ENCODE measurements at regions not wholly inside any gene's neighbourhood (a gene's known extent, or its start where the extent isn't known, plus 50 kb on each side); places are given as distances from the start of the nearest gene placed in this dataset.

- peaks cover 6% of the 10 kb centered on the region for H3K9me3 Mint-ChIP-seq (ENCODE audit: unreplicated experiment)
- no peaks in the 10 kb centered on the region for H3K4me1 Mint-ChIP-seq (ENCODE audit: unreplicated experiment)
- no peaks in the 10 kb centered on the region for H3K36me3 Mint-ChIP-seq (ENCODE audit: unreplicated experiment)
- no peak for DNase-seq (ENCODE audit: extremely low spot score, unreplicated experiment)
- H3K27me3 Mint-ChIP-seq (ENCODE audit: unreplicated experiment): no peaks in the 10 kb centered on the region
- H3K4me3 Mint-ChIP-seq (ENCODE audit: unreplicated experiment): no peak overlapping the region
- no peak overlapping the region for H3K27ac Mint-ChIP-seq (ENCODE audit: unreplicated experiment)
- TF ChIP-seq CTCF (IDR thresholded peaks at IDR 0.05): no peak
These were observed 90.4 kb upstream of the ATF7IP start for GRCh38 chr12:14275111-14275510.

- Mint-ChIP-seq H3K9me3 (ENCODE audit: unreplicated experiment) (peaks cover 4% of the 10 kb centered on the region), H3K36me3 (ENCODE audit: unreplicated experiment) (no peaks in the 10 kb centered on the region), H3K4me1 (ENCODE audit: unreplicated experiment) (no peaks in the 10 kb centered on the region), H3K27me3 (ENCODE audit: unreplicated experiment) (no peaks in the 10 kb centered on the region), H3K4me3 (ENCODE audit: unreplicated experiment) (no peak overlapping the region), H3K27ac (ENCODE audit: unreplicated experiment) (no peak overlapping the region)
- no peak for DNase-seq (ENCODE audit: extremely low spot score, unreplicated experiment)
- no peak for TF ChIP-seq CTCF (IDR thresholded peaks at IDR 0.05)
These were observed 89.6 kb upstream of the ATF7IP start for GRCh38 chr12:14275886-14276285.

- no peak for TF ChIP-seq CTCF (IDR thresholded peaks at IDR 0.05)
- peaks cover 5% of the 10 kb centered on the region for H3K9me3 Mint-ChIP-seq (ENCODE audit: unreplicated experiment)
- peaks cover 3% of the 10 kb centered on the region for H3K4me1 Mint-ChIP-seq (ENCODE audit: unreplicated experiment)
- no peak overlapping the region for H3K4me3 Mint-ChIP-seq (ENCODE audit: unreplicated experiment)
- no peaks in the 10 kb centered on the region for H3K27me3 Mint-ChIP-seq (ENCODE audit: unreplicated experiment)
- H3K27ac Mint-ChIP-seq (ENCODE audit: unreplicated experiment): no peak overlapping the region
- no peak for DNase-seq (ENCODE audit: extremely low spot score, unreplicated experiment)
- H3K36me3 Mint-ChIP-seq (ENCODE audit: unreplicated experiment): no peaks in the 10 kb centered on the region
These were observed 87.1 kb upstream of the ATF7IP start for GRCh38 chr12:14278294-14278953.

- DNase-seq (ENCODE audit: extremely low spot score, unreplicated experiment): no peak
- no peak for TF ChIP-seq CTCF (IDR thresholded peaks at IDR 0.05)
- no peaks in the 10 kb centered on the region for H3K36me3 Mint-ChIP-seq (ENCODE audit: unreplicated experiment)
- no peaks in the 10 kb centered on the region for H3K27me3 Mint-ChIP-seq (ENCODE audit: unreplicated experiment)
- H3K27ac Mint-ChIP-seq (ENCODE audit: unreplicated experiment): no peak overlapping the region
- no peak overlapping the region for H3K4me3 Mint-ChIP-seq (ENCODE audit: unreplicated experiment)
- H3K4me1 Mint-ChIP-seq (ENCODE audit: unreplicated experiment): peaks cover 10% of the 10 kb centered on the region
- H3K9me3 Mint-ChIP-seq (ENCODE audit: unreplicated experiment): peaks cover 5% of the 10 kb centered on the region
These were observed 85.6 kb upstream of the ATF7IP start for GRCh38 chr12:14279845-14280244.

- no peak for TF ChIP-seq CTCF (IDR thresholded peaks at IDR 0.05)
- no peaks in the 10 kb centered on the region for H3K27me3 Mint-ChIP-seq (ENCODE audit: unreplicated experiment)
- no peak overlapping the region for H3K4me3 Mint-ChIP-seq (ENCODE audit: unreplicated experiment)
- H3K9me3 Mint-ChIP-seq (ENCODE audit: unreplicated experiment): peaks cover 5% of the 10 kb centered on the region
- no peak for DNase-seq (ENCODE audit: extremely low spot score, unreplicated experiment)
- no peak overlapping the region for H3K27ac Mint-ChIP-seq (ENCODE audit: unreplicated experiment)
- H3K36me3 Mint-ChIP-seq (ENCODE audit: unreplicated experiment): no peaks in the 10 kb centered on the region
- H3K4me1 Mint-ChIP-seq (ENCODE audit: unreplicated experiment): peaks cover 10% of the 10 kb centered on the region
These were observed 84.6 kb upstream of the ATF7IP start for GRCh38 chr12:14280921-14281320.
